GM21529 (cell line): ENCODE measurements at regions not wholly inside any gene's neighbourhood (a gene's known extent, or its start where the extent isn't known, plus 50 kb on each side); places are given as distances from the start of the nearest gene placed in this dataset.
"Not testable (repeated sequence)": the region's sequence is repeated elsewhere in the genome, so short reads cannot be mapped to it uniquely, and the experiment has no call there.

ENCODE experiments used
- ATAC-seq: cut with Tn5 transposase; IDR thresholded peaks from one replicate; pipeline ENCODE4 v1.9.1; 2021; ENCODE audit not compliant: unreplicated experiment

GRCh38 chr13:73640476-73641179, 493.6 kb downstream of the KLF12 start:
- not testable (repeated sequence) for ATAC-seq

GRCh38 chr13:73635166-73635787, 498.9 kb downstream of the KLF12 start:
- ATAC-seq, result no peak

- no peak for ATAC-seq
Observed at GRCh38 chr13:73633817-73634460, 500.3 kb downstream of the KLF12 start.

- ATAC-seq, result no peak
Observed at GRCh38 chr13:73631411-73631810, 502.8 kb downstream of the KLF12 start.

- no peak for ATAC-seq
Observed at GRCh38 chr13:73625562-73626339, 508.5 kb downstream of the KLF12 start.

- ATAC-seq, result no peak
Observed at GRCh38 chr13:73623281-73623680, 510.9 kb downstream of the KLF12 start.

- no peak for ATAC-seq
Observed at GRCh38 chr13:73622381-73622780, 511.8 kb downstream of the KLF12 start.

- no peak for ATAC-seq
Observed at GRCh38 chr13:73618275-73618865, 515.8 kb downstream of the KLF12 start.

GRCh38 chr13:73616861-73617260, 517.3 kb downstream of the KLF12 start:
- ATAC-seq, result no peak

- ATAC-seq, result no peak
Observed at GRCh38 chr13:73610799-73611592, 523.2 kb downstream of the KLF12 start.

GRCh38 chr13:73608711-73609485, 525.3 kb downstream of the KLF12 start:
- no peak for ATAC-seq

- ATAC-seq, result no peak
Observed at GRCh38 chr13:73608157-73608516, 526.1 kb downstream of the KLF12 start.

GRCh38 chr13:73607489-73608156, 526.6 kb downstream of the KLF12 start:
- no peak for ATAC-seq

GRCh38 chr13:73603646-73604045, 530.6 kb downstream of the KLF12 start:
- no peak for ATAC-seq

GRCh38 chr13:73602295-73602694, 531.9 kb downstream of the KLF12 start:
- ATAC-seq, result no peak

GRCh38 chr13:73601708-73602107, 532.5 kb downstream of the KLF12 start:
- ATAC-seq, result no peak

- ATAC-seq, result no peak
Observed at GRCh38 chr13:73599232-73600128, 534.7 kb downstream of the KLF12 start.
